ENCODE measurements at regions not wholly inside any gene's neighbourhood (a gene's known extent, or its start where the extent isn't known, plus 50 kb on each side); places are given as distances from the start of the nearest gene placed in this dataset.

DNA sequence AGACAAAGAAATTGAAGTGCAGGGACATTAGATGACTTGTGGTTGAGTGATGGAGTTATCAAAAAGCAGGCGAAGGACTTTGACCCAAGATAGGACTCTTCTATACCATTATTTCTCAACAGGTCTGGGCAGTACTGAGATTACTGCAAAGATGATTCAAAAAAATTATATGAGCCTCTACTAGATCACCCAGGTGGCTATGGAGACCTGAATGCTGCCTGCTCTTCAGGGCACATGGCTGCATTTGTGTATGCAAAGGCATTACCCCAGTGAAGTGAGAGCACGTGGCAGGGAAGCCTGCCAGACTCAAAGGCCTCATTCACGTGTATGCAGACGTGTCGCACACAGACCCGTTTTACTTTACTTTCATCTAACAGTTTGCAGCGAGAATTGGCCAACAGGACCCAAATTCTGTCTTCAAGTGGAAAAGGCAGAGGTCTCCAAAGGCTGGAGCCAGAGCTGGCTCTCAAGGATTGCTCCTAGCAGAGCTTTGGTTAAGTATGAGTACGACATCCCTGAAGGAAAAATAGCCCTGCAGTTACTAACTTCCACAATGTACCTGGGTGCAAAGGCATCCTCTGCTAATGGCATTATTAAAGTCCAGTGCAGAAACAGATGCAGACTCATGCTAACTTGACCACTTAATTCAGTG lies 113.8 kb upstream of the ARMC2 start:
- 72 to 82% methylated on average over 8 of the region's 8 CpGs for WGBS, 2 donors

GRCh38 chr6:108735310-108736001 lies 112.8 kb upstream of the ARMC2 start:
- H3K4me1 ChIP-seq = peaks cover 0 to 51% (median 13%) of the 10 kb centered on the region in 4 donors

More for the DNA sequence above, 113.8 kb upstream of the ARMC2 start:
- H3K36me3 ChIP-seq = no peaks in the 10 kb centered on the region
- no peak for TF ChIP-seq CTCF (IDR thresholded peaks at IDR 0.05)
- TF ChIP-seq EP300 (IDR thresholded peaks at IDR 0.05) = no peak
- TF ChIP-seq POLR2A (IDR thresholded peaks at IDR 0.05) = no peak
- no peaks in the 10 kb centered on the region for H3K9me3 ChIP-seq
- no peak overlapping the region for H3K27ac ChIP-seq
- H3K27me3 ChIP-seq = no peaks in the 10 kb centered on the region
- no peak overlapping the region for H3K4me3 ChIP-seq
- H3K4me1 ChIP-seq = peaks cover 0 to 48% (median 14%) of the 10 kb centered on the region in 4 donors
- no peak for DNase-seq (ENCODE audit: low spot score in 2 of 2)

GRCh38 chr6:108736002-108736361 lies 112.2 kb upstream of the ARMC2 start:
- H3K9me3 ChIP-seq = no peaks in the 10 kb centered on the region
- H3K4me1 ChIP-seq = peaks cover 0 to 47% (median 9%) of the 10 kb centered on the region in 4 donors
- DNase-seq (ENCODE audit: low spot score in 2 of 2) = no peak
- no peaks in the 10 kb centered on the region for H3K36me3 ChIP-seq
- no peak overlapping the region for H3K4me3 ChIP-seq
- H3K27me3 ChIP-seq = no peaks in the 10 kb centered on the region
- H3K27ac ChIP-seq = no peak overlapping the region
- WGBS, 2 donors = 75 to 79% methylated on average over 7 of the region's 7 CpGs
- TF ChIP-seq CTCF (IDR thresholded peaks at IDR 0.05) (no peak), POLR2A (IDR thresholded peaks at IDR 0.05) (no peak), EP300 (IDR thresholded peaks at IDR 0.05) (no peak)

More at GRCh38 chr6:108735310-108736001, 112.8 kb upstream of the ARMC2 start:
- Histone ChIP-seq H3K4me3 (no peak overlapping the region), H3K36me3 (no peaks in the 10 kb centered on the region), H3K27ac (no peak overlapping the region), H3K9me3 (no peaks in the 10 kb centered on the region), H3K27me3 (no peaks in the 10 kb centered on the region)
- TF ChIP-seq CTCF (IDR thresholded peaks at IDR 0.05) (no peak), POLR2A (IDR thresholded peaks at IDR 0.05) (no peak), EP300 (IDR thresholded peaks at IDR 0.05) (no peak)
- DNase-seq (ENCODE audit: low spot score in 2 of 2) = no peak
- WGBS, 2 donors = 81 to 89% methylated on average over 2 of the region's 2 CpGs

- TF ChIP-seq EP300 (IDR thresholded peaks at IDR 0.05) (no peak), POLR2A (IDR thresholded peaks at IDR 0.05) (no peak), CTCF (IDR thresholded peaks at IDR 0.05) (no peak)
- Histone ChIP-seq H3K27me3 (no peaks in the 10 kb centered on the region), H3K9me3 (no peaks in the 10 kb centered on the region), H3K4me1 (peaks cover 0 to 51% (median 8%) of the 10 kb centered on the region in 4 donors), H3K4me3 (no peak overlapping the region), H3K36me3 (no peaks in the 10 kb centered on the region), H3K27ac (peak overlapping the region in 1 of 4 donors; percentile 62)
- peak in 1 of 2 donors; percentile 30 for DNase-seq (ENCODE audit: low spot score in 2 of 2)
- 18 to 27% methylated on average over 4 of the region's 4 CpGs for WGBS, 2 donors
These were observed 111.4 kb upstream of the ARMC2 start for GRCh38 chr6:108736832-108737231.
